DMS153 treated with DMSO at 0.1 percent for 48 hours (cell line): ENCODE measurements at regions not wholly inside any gene's neighbourhood (a gene's known extent, or its start where the extent isn't known, plus 50 kb on each side); places are given as distances from the start of the nearest gene placed in this dataset.

Experiments
- DNase-seq: peaks from one replicate; lab custom pipeline; 2025; ENCODE audit not compliant: unreplicated experiment; lab: John Stamatoyannopoulos, UW

DNA sequence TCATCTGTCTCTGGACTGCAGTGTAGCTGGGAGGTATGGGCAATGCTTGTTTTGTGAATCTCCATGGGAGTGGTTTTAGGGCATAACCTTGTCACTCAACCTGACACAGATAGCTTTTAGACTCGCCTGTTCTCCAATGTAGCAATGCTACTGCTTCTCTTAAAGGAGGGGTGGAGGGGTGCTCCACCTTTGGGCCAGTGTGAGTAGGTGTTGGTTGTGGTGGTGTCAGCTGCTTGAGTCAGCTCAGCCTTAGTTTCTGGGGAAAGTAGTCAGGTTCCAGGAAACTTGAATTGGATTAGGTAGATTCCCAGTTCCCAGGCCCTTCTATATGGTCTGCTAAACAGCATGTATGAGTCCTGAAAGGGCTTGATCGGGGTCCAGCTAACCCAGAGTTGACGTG is 91.1 kb upstream of the PLPPR1 start:
- no peak for DNase-seq

DNA sequence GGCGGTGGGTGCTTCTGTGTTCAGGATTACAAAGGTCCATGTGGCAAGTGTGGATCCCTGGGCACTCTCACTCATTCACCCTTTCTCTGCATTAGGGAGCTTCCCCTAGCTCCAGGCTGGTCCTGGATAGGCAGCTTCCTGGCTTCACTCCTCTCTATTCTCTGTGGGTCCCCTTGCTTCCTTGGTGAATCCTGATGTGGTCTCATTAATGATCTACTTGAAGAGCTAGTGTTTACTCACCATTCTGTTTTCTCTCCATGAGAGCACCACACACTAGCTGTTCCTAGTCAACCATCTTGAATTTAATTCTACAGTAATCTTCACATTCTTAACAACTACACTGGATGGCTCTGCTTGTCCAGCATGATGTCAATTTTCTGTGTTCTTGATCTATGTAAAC is 90.0 kb upstream of the PLPPR1 start:
- no peak for DNase-seq

DNA sequence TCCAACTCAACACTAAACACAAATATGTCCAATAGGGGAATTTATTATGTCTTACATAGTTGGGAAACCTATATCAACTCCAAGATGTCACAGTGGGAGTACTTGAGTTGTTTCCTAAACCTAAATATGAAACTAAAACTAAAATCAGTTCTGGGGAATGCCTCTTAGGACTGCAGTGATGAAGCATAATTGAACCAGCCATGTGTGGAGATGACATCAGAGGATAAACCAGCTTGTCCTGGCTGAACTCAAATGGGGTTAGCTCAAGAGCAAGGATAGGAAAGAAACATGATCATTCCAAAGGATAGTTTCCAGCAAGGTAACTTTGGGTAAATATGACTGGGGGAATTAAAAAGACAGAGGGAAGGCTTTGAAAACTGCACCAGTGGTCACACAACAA is 88.9 kb upstream of the PLPPR1 start:
- no peak for DNase-seq

DNA sequence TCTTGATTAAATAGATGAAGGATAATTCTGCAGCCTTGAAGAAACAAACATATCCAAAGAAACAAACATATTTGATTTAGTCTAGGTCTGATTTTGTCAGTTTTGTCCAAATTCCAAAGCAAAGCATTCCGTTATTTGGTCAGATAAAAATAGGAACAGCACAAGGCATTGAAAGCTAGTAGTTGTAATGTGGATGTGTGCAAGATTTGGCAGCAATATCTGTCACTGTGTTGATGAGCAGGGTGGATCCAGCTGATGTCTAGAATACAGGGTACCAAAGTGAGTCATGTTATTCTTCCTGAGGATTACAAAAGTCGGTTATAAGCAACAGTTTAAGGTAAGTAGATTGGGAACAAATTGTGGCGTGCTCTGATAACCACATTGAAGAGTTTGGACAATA is 69.3 kb upstream of the PLPPR1 start:
- no peak for DNase-seq
